ENCODE measurements at regions not wholly inside any gene's neighbourhood (a gene's known extent, or its start where the extent isn't known, plus 50 kb on each side); places are given as distances from the start of the nearest gene placed in this dataset.
A peak's percentile ranks its signal among the peaks of the same experiment; 100 is the strongest.

DNA sequence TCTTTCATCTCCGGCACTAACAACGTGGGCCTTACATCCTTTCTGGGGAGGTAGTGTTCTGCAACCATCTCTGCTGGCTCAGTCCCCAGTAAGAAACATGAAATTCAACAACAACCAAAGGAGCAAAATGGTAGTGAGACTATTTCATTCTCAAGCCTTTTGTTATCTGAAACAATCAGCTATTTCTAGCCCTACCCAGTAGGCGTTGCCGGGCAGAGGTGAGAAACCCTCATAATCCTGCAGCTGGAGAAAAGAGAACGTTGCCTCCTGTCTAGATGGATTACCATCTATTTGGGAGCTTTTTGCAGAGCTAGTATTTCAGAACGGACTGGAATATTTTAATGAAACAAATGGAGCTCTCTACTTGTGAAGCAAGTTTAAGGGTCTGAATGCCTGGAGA is 66.4 kb upstream of the GPR174 start:
- no peak for DNase-seq
- Mint-ChIP-seq H3K4me1 (peaks cover 7 to 11% of the 10 kb centered on the region in 2 donors), H3K9me3 (no peaks in the 10 kb centered on the region), H3K27ac (no peak overlapping the region), H3K4me3 (no peak overlapping the region), H3K36me3 (no peaks in the 10 kb centered on the region), H3K27me3 (ENCODE audit: low read depth in 2 of 2) (peaks cover 0 to 14% of the 10 kb centered on the region in 2 donors)
- TF ChIP-seq, protein P1, sequence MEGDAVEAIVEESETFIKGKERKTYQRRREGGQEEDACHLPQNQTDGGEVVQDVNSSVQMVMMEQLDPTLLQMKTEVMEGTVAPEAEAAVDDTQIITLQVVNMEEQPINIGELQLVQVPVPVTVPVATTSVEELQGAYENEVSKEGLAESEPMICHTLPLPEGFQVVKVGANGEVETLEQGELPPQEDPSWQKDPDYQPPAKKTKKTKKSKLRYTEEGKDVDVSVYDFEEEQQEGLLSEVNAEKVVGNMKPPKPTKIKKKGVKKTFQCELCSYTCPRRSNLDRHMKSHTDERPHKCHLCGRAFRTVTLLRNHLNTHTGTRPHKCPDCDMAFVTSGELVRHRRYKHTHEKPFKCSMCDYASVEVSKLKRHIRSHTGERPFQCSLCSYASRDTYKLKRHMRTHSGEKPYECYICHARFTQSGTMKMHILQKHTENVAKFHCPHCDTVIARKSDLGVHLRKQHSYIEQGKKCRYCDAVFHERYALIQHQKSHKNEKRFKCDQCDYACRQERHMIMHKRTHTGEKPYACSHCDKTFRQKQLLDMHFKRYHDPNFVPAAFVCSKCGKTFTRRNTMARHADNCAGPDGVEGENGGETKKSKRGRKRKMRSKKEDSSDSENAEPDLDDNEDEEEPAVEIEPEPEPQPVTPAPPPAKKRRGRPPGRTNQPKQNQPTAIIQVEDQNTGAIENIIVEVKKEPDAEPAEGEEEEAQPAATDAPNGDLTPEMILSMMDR (IDR thresholded peaks at IDR 0.05), result no peak
- Histone ChIP-seq H3K4me1 (ENCODE audit: control insufficient read depth, insufficient read depth, low read length) (no peaks in the 10 kb centered on the region), H3K4me3 (ENCODE audit: low read length) (no peak overlapping the region), H3K27ac (ENCODE audit: low read length) (no peak overlapping the region), H3K9me3 (ENCODE audit: control insufficient read depth, insufficient read depth, low read length) (no peaks in the 10 kb centered on the region), H3K27me3 (ENCODE audit: control insufficient read depth, insufficient read depth, low read length) (no peaks in the 10 kb centered on the region), H3K36me3 (ENCODE audit: control insufficient read depth, insufficient read depth, low read length) (no peaks in the 10 kb centered on the region)
- intact Hi-C loops (cut with micrococcal nuclease), result no loop called here
- 43% methylated on average over 2 of the region's 6 CpGs for WGBS (ENCODE audit: insufficient coverage)
- ATAC-seq, result no peak

DNA sequence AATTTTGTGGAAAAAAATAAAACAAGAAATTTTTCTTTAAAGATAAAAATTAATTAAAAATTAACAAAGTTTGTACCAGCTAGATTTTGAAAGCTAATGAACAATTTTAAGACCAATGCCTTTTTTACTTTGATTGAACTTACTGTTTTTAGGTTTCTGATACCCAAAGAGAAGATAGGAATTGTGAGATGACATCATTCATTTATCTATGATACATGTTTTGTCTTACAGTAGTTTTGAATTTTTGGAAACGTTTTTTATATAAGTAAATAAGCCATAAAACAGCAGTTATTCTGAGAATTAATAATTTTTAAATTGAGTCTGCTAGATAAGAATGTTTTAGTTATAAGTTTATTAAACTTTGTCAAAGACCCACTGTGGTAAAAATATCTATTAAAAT is 65.0 kb upstream of the GPR174 start:
- no peak overlapping the region for H3K4me3 Mint-ChIP-seq
- no peak overlapping the region for H3K27ac Mint-ChIP-seq
- no peaks in the 10 kb centered on the region for H3K36me3 Mint-ChIP-seq
- no peak overlapping the region for H3K27ac ChIP-seq (ENCODE audit: low read length)
- no peaks in the 10 kb centered on the region for H3K9me3 ChIP-seq (ENCODE audit: control insufficient read depth, insufficient read depth, low read length)
- H3K4me1 Mint-ChIP-seq, result peaks cover 7 to 11% of the 10 kb centered on the region in 2 donors
- no peaks in the 10 kb centered on the region for H3K9me3 Mint-ChIP-seq
- TF ChIP-seq, protein P1 (IDR thresholded peaks at IDR 0.05), result no peak
- H3K4me3 ChIP-seq (ENCODE audit: low read length), result no peak overlapping the region
- no peak for DNase-seq
- H3K4me1 ChIP-seq (ENCODE audit: control insufficient read depth, insufficient read depth, low read length), result no peaks in the 10 kb centered on the region
- no peaks in the 10 kb centered on the region for H3K36me3 ChIP-seq (ENCODE audit: control insufficient read depth, insufficient read depth, low read length)
- no CpG with 5 or more reads among the region's 1 CpG for WGBS (ENCODE audit: insufficient coverage)
- no peak for ATAC-seq
- H3K27me3 Mint-ChIP-seq (ENCODE audit: low read depth in 2 of 2), result peaks cover 0 to 4% of the 10 kb centered on the region in 2 donors
- no peaks in the 10 kb centered on the region for H3K27me3 ChIP-seq (ENCODE audit: control insufficient read depth, insufficient read depth, low read length)
- intact Hi-C loops (cut with micrococcal nuclease), result no loop called here

DNA sequence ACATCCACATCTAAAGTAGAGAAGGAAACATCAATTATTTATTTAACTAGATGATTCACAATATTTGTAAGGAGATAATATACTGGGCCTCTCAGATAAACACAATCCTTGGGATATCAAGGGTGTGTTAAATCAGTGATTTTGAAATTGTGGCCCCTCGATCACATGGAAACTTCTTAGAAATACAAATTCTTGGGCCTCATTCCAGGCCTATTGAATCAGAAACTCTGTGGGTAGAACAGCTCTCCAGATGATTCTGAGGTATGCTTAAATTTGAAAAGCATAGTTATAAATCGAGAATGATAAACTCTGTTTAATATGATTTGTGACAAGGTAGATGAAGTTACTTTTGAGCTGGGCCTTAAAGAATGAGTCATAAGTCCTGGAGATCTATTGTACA is 64.3 kb upstream of the GPR174 start:
- Histone ChIP-seq H3K36me3 (ENCODE audit: control insufficient read depth, insufficient read depth, low read length) (no peaks in the 10 kb centered on the region), H3K4me3 (ENCODE audit: low read length) (no peak overlapping the region), H3K27ac (ENCODE audit: low read length) (no peak overlapping the region), H3K27me3 (ENCODE audit: control insufficient read depth, insufficient read depth, low read length) (no peaks in the 10 kb centered on the region), H3K4me1 (ENCODE audit: control insufficient read depth, insufficient read depth, low read length) (no peaks in the 10 kb centered on the region), H3K9me3 (ENCODE audit: control insufficient read depth, insufficient read depth, low read length) (no peaks in the 10 kb centered on the region)
- DNase-seq (no peak), ATAC-seq (no peak)
- Mint-ChIP-seq H3K4me1 (peaks cover 7 to 11% of the 10 kb centered on the region in 2 donors), H3K27me3 (ENCODE audit: low read depth in 2 of 2) (no peaks in the 10 kb centered on the region), H3K4me3 (no peak overlapping the region), H3K36me3 (no peaks in the 10 kb centered on the region), H3K9me3 (no peaks in the 10 kb centered on the region), H3K27ac (no peak overlapping the region)
- TF ChIP-seq, protein P1 (IDR thresholded peaks at IDR 0.05), result no peak
- intact Hi-C loops (cut with micrococcal nuclease), result loop anchor here (2.0 to 10.0 kb wide), 2 partner anchors 325 to 525 kb away; no protein-coding TSS in a partner anchor
- 100% methylated on average over 2 of the region's 2 CpGs for WGBS (ENCODE audit: insufficient coverage)

DNA sequence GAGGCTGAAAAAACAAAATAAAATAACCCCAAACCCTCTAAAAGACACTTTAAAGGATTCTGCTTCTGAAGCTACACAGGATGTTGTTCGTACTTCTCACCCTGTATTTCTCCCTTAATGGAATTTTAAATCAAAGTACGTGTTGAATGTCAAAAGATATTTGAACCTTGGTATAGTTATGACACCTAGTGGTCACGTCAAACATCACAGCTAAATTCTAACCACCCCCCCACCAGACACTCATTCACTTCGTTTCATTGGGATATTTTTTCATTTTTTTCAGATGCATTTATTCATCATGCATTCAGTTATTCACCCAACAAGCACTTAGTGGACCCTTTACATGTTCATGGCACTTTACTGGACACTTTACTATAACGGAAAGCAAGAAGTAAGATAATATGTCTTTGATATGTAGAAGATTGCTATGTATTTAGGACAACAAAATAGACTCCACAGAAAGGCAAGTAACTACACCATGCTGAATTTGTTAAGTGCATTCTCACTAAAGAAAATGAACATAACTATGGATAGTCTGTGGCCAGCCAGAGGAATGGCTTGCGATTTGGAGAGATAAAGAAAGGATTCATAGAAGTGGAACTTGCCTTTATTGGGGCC is 62.5 kb upstream of the GPR174 start:
- ATAC-seq (peak; percentile 69 to 88 (median 87)), DNase-seq (peak in 1 of 2 donors; percentile 79)
- Histone ChIP-seq H3K27me3 (ENCODE audit: control insufficient read depth, insufficient read depth, low read length) (no peaks in the 10 kb centered on the region), H3K27ac (ENCODE audit: low read length) (no peak overlapping the region), H3K9me3 (ENCODE audit: control insufficient read depth, insufficient read depth, low read length) (no peaks in the 10 kb centered on the region), H3K36me3 (ENCODE audit: control insufficient read depth, insufficient read depth, low read length) (no peaks in the 10 kb centered on the region), H3K4me3 (ENCODE audit: low read length) (no peak overlapping the region), H3K4me1 (ENCODE audit: control insufficient read depth, insufficient read depth, low read length) (no peaks in the 10 kb centered on the region)
- peaks cover 7 to 11% of the 10 kb centered on the region in 2 donors for H3K4me1 Mint-ChIP-seq
- WGBS (ENCODE audit: insufficient coverage), result 0% methylated on average over 3 of the region's 6 CpGs
- intact Hi-C loops (cut with micrococcal nuclease), result loop anchor here (2.0 to 10.0 kb wide), 2 partner anchors 323 to 527 kb away; no protein-coding TSS in a partner anchor
- H3K36me3 Mint-ChIP-seq, result no peaks in the 10 kb centered on the region
- TF ChIP-seq, protein P1 (IDR thresholded peaks at IDR 0.05), result peak; percentile 59
- H3K4me3 Mint-ChIP-seq, result no peak overlapping the region
- no peaks in the 10 kb centered on the region for H3K27me3 Mint-ChIP-seq (ENCODE audit: low read depth in 2 of 2)
- peak overlapping the region in 1 of 2 donors; percentile 4 for H3K27ac Mint-ChIP-seq
- H3K9me3 Mint-ChIP-seq, result no peaks in the 10 kb centered on the region
